Left ventricle myocardium inferior (tissue), 1 donor: ENCODE measurements at regions not wholly inside any gene's neighbourhood (a gene's known extent, or its start where the extent isn't known, plus 50 kb on each side); places are given as distances from the start of the nearest gene placed in this dataset.
"Not testable (repeated sequence)": the region's sequence is repeated elsewhere in the genome, so short reads cannot be mapped to it uniquely, and the experiment has no call there.

ENCODE experiments used
- DNase-seq: peaks from one replicate; pipeline ENCODE4 v3.0.0-alpha.2; 2020
- H3K27ac ChIP-seq: fragments of 200-600 bp; replicated peaks from 2 replicates; pipeline ENCODE4 v1.8.0; 2021
- H3K27me3 ChIP-seq: fragments of 200-600 bp; 2 replicates; pipeline ENCODE4 v1.8.0; 2021; ENCODE audit warnings: low read depth
- H3K36me3 ChIP-seq: fragments of 200-600 bp; 2 replicates; pipeline ENCODE4 v1.8.0; 2021
- H3K4me1 ChIP-seq: fragments of 200-600 bp; 2 replicates; pipeline ENCODE4 v1.8.0; 2021
- H3K4me3 ChIP-seq: fragments of 200-600 bp; 2 replicates; pipeline ENCODE4 v1.8.0; 2021; ENCODE audit warnings: mild to moderate bottlenecking, moderate library complexity
- H3K9me3 ChIP-seq: fragments of 200-600 bp; replicated peaks from 2 replicates; pipeline ENCODE4 v1.8.0; 2021
- intact Hi-C: fragments of 100-400 bp; cut with micrococcal nuclease; formaldehyde crosslinking; loops from one replicate; pipeline ENCODE4 v1.11.0; 2022
- TF ChIP-seq, protein P1 (sequence below): fragments of 200-600 bp; IDR thresholded peaks from 2 replicates; pipeline ENCODE4 v1.8.0; 2021; ENCODE audit warnings: antibody characterized with exemption, mild to moderate bottlenecking, borderline replicate concordance
- donor health status: DM: no; HTN: yes; CAD: no; lungs with severe emphysema.

DNA sequence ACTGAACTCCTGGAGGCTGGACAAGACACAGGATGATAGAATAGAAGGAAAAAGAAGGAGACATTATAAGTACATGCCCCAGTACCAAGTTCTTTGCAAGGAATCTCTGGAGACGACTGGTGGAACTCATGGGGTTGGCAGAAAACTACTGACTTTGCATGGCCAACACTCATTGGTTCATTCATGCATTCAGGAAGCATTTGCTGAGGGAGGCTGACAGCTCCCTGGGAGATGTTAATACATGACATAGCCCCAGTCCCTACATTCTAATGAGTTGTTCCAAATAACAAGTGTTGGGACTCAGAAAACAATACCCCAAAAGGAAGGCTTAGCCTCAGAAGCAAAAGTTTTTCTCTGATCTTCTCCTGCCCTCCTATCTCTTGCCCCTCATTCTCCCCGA, 172.8 kb upstream of the IRF2BP2 start:
- Histone ChIP-seq H3K9me3 (no peaks in the 10 kb centered on the region), H3K4me3 (no peak overlapping the region), H3K36me3 (no peaks in the 10 kb centered on the region), H3K27me3 (peaks cover 38% of the 10 kb centered on the region), H3K4me1 (peaks cover 6% of the 10 kb centered on the region), H3K27ac (no peak overlapping the region)
- DNase-seq, result no peak
- TF ChIP-seq, protein P1, sequence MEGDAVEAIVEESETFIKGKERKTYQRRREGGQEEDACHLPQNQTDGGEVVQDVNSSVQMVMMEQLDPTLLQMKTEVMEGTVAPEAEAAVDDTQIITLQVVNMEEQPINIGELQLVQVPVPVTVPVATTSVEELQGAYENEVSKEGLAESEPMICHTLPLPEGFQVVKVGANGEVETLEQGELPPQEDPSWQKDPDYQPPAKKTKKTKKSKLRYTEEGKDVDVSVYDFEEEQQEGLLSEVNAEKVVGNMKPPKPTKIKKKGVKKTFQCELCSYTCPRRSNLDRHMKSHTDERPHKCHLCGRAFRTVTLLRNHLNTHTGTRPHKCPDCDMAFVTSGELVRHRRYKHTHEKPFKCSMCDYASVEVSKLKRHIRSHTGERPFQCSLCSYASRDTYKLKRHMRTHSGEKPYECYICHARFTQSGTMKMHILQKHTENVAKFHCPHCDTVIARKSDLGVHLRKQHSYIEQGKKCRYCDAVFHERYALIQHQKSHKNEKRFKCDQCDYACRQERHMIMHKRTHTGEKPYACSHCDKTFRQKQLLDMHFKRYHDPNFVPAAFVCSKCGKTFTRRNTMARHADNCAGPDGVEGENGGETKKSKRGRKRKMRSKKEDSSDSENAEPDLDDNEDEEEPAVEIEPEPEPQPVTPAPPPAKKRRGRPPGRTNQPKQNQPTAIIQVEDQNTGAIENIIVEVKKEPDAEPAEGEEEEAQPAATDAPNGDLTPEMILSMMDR, result no peak
- intact Hi-C loops, result no loop called here

DNA sequence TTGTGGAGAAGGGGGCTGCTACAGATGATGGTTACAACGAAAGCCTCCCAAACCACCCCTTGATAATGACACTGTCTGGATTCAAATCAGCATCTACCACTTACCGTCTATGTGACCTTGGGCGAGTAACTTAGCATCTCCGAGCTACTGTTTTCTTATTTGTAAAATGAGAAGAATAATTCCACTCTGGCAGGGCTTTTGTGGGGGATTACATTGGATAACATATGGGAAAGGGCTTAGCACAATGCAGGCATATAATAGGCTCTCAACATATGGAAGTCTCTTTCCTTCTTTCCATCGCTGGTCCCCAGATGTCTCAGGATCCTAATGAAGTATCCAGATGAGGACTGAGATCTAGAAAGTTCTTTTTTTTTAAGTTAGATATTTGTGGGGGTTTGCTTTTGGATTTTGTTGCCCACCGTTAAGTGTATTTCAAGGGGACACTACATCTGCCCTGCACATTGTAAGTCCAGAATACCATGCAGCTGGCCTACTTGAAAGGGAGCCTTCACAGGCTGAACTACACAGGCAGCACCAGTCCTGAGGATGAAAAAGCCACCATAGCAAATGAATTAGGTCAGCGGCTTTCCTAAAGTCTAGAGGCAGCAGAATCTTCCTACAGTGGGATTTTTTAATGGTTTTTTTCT, 172.2 kb upstream of the IRF2BP2 start:
- Histone ChIP-seq H3K9me3 (no peaks in the 10 kb centered on the region), H3K27me3 (peaks cover 43% of the 10 kb centered on the region), H3K4me3 (no peak overlapping the region), H3K36me3 (no peaks in the 10 kb centered on the region), H3K4me1 (peaks cover 6% of the 10 kb centered on the region), H3K27ac (no peak overlapping the region)
- TF ChIP-seq, protein P1, result no peak
- intact Hi-C loops, result no loop called here
- no peak for DNase-seq

DNA sequence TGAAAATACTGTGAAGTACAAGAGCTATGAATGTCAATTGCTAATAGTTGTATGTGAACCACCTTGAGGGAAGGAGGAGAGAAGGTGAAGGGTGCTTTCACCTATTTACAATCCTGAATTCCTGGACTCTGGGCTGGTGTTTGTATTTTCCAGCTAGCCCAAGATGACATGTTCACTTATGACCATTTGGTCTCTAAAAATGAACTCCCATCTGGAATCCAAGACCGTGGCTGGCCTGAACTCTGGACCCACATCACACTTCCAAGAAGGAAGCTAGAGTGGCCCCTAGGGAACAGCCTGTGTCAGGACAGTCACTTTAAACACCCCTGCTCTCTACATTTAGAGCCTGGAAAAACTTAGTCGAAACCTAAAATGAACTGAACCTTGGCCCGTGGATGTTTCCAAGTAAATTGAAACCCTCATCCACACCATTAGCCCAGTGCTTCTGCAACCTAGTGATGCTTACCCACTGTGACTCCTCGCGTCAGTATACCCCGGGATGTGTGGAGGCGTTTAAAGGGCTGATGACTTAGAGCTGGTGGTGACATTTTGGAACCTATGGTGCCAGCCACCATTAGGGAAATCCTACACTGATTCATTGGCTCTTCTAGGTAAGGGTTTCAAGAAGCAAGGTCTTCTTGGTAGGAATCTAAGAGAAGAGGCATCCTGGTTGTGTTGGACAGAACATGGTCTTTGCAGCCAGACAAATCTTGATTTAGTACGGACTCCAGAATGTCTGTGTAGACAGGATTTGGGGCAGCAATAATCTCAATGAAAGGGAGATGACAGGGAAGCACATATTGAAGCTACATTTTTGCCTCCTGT, 171.5 kb upstream of the IRF2BP2 start:
- no peak overlapping the region for H3K27ac ChIP-seq

DNA sequence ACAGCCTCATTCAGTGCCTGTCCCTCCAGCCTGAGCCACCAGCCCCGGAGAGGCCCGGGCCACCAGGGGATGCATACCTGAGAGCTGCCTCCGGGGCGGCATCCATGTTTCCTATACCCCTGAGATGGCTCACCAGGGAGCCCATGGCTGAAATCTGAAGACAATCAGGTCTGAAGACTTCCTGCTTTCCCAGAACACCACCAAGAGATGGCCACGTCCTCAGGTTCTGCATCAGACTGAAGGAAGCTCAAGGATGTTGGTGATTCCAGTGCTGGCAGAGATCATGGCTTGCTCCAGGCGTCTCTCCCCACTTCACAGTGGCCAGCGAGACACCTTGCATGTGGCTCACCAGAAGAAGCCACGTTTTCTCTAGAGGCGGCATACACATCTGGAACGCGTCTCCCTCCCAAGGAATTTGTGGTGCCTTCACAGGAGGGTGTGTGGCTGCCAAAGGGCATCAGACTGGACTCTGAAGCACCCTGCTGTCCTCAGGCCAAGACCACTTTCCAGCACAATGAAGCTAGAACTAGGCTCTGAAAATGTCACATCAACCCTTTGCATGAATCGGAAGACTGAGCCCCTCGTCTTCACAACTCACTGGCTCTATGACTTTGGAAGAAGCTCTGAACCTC, 170.7 kb upstream of the IRF2BP2 start:
- Histone ChIP-seq H3K36me3 (no peaks in the 10 kb centered on the region), H3K4me3 (no peak overlapping the region), H3K9me3 (no peaks in the 10 kb centered on the region), H3K27ac (no peak overlapping the region), H3K27me3 (peaks cover 53% of the 10 kb centered on the region), H3K4me1 (peaks cover 6% of the 10 kb centered on the region)
- TF ChIP-seq, protein P1, result no peak
- intact Hi-C loops, result no loop called here
- no peak for DNase-seq

More for the DNA sequence above, 171.5 kb upstream of the IRF2BP2 start:
- intact Hi-C loops, result no loop called here
- Histone ChIP-seq H3K9me3 (no peaks in the 10 kb centered on the region), H3K36me3 (no peaks in the 10 kb centered on the region), H3K4me1 (peaks cover 6% of the 10 kb centered on the region), H3K27me3 (peaks cover 51% of the 10 kb centered on the region), H3K4me3 (no peak overlapping the region)
- no peak for DNase-seq
- TF ChIP-seq, protein P1, result no peak

DNA sequence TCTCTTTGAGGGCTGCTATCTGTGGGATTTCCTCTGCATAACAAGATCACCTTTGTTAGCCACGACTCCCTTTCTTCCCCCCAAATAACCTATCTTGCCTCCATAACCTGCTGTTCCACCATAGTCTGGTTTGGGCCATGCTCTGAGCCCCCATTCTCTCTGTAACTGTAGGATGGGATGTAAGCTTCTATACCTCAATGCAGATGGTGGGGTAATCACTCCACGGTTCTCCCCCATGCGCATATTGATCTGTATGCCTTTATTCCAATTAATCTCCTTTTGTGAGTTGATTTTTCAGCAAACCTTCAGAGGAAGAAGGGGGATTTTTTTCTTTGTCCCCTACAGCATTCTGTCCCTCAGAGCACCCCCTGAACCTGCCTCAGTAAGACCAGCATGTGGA, 170.1 kb upstream of the IRF2BP2 start:
- no peak overlapping the region for H3K27ac ChIP-seq
- H3K4me1 ChIP-seq, result peaks cover 6% of the 10 kb centered on the region
- DNase-seq, result no peak
- no peaks in the 10 kb centered on the region for H3K36me3 ChIP-seq
- intact Hi-C loops, result no loop called here
- no peaks in the 10 kb centered on the region for H3K9me3 ChIP-seq
- TF ChIP-seq, protein P1, result no peak
- H3K27me3 ChIP-seq, result peaks cover 53% of the 10 kb centered on the region
- H3K4me3 ChIP-seq, result no peak overlapping the region

DNA sequence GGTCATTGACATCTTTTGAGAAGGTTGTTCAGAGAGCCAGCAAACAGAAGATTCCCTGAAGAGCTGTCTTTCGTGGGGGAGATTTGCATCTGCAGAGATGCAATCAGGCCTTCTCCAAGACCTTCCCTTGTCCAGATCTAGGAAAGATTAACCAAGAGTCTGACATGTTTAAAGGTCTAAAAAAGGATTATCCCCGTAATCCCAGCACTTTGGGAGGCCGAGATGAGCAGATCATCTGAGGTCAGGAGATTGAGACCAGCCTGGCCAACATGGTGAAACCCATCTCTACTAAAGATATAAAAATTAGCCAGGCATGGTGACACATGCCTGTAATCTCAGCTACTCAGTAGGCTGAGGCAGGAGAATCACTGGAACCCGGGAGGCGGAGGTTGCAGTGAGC, 169.6 kb upstream of the IRF2BP2 start:
- intact Hi-C loops, H3K4me3 ChIP-seq, H3K9me3 ChIP-seq, DNase-seq, H3K4me1 ChIP-seq, H3K27ac ChIP-seq, H3K36me3 ChIP-seq: not testable (repeated sequence)
- peaks cover 53% of the 10 kb centered on the region for H3K27me3 ChIP-seq
